ENCODE measurements at regions not wholly inside any gene's neighbourhood (a gene's known extent, or its start where the extent isn't known, plus 50 kb on each side); places are given as distances from the start of the nearest gene placed in this dataset.

DNA sequence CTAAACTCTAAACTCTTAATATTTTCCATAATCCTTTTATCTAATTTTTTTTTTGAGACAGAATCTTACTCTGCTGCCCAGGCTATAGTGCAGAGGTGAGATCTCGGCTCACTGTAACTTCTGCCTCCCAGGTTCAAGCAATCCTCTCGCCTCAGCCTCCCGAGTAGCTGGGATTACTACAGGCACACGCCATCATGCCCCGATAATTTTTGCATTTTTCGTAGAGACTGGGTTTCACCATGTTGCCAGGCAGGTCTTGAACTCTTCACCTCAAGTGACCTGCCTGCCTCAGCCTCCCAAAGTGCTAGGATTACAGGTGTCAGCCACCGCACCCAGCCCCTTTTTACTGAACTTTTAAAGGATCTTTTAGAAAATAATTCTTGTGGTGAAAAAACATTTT is 110.2 kb upstream of the PHF14 start:
- no peaks in the 10 kb centered on the region for H3K9me3 ChIP-seq (ENCODE audit: control insufficient read depth, low read depth, low read length)
- no peak overlapping the region for H3K4me2 ChIP-seq (ENCODE audit: control insufficient read depth, extremely low read depth, insufficient read depth, low read depth, low read length)
- no peaks in the 10 kb centered on the region for H3K79me2 ChIP-seq (ENCODE audit: control insufficient read depth, insufficient read depth, low read length)
- no peak overlapping the region for H2AFZ ChIP-seq (ENCODE audit: control insufficient read depth, low read length)
- H3K27ac ChIP-seq (ENCODE audit: control insufficient read depth, insufficient read depth, low read length), result no peak overlapping the region
- no peaks in the 10 kb centered on the region for H4K20me1 ChIP-seq (ENCODE audit: control insufficient read depth, extremely low read depth, insufficient read depth, low read length)
- no peak overlapping the region for H3K4me3 ChIP-seq (ENCODE audit: control insufficient read depth in 2 of 3, extremely low read depth in 1 of 3, insufficient read depth in 2 of 3, low read depth in 1 of 3, low read length in 3 of 3)
- no peaks in the 10 kb centered on the region for H3K36me3 ChIP-seq (ENCODE audit: control insufficient read depth in 2 of 2, extremely low read depth in 1 of 2, insufficient read depth in 2 of 2, low read length in 2 of 2)
- dilution Hi-C loops (cut with MboI; ENCODE audit: extremely low pct_ligation_motif_present, low sequenced_read_pairs), result no loop called here
- TF ChIP-seq EZH2 (IDR thresholded peaks at IDR 0.05; ENCODE audit: low read length), result no peak
- TF ChIP-seq, protein P1, sequence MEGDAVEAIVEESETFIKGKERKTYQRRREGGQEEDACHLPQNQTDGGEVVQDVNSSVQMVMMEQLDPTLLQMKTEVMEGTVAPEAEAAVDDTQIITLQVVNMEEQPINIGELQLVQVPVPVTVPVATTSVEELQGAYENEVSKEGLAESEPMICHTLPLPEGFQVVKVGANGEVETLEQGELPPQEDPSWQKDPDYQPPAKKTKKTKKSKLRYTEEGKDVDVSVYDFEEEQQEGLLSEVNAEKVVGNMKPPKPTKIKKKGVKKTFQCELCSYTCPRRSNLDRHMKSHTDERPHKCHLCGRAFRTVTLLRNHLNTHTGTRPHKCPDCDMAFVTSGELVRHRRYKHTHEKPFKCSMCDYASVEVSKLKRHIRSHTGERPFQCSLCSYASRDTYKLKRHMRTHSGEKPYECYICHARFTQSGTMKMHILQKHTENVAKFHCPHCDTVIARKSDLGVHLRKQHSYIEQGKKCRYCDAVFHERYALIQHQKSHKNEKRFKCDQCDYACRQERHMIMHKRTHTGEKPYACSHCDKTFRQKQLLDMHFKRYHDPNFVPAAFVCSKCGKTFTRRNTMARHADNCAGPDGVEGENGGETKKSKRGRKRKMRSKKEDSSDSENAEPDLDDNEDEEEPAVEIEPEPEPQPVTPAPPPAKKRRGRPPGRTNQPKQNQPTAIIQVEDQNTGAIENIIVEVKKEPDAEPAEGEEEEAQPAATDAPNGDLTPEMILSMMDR (optimal IDR thresholded peaks at IDR 0.05 in 1 of 3, IDR thresholded peaks at IDR 0.05 in 1 of 3, conservative IDR thresholded peaks at IDR 0.05 in 1 of 3; ENCODE audit: extremely low read depth in 1 of 3, insufficient read depth in 2 of 3, low read length in 3 of 3), result no peak
- DNase-seq (ENCODE audit: low read depth, low spot score) (no peak), FAIRE-seq (no peak)
- peaks cover 5% of the 10 kb centered on the region for H3K4me1 ChIP-seq (ENCODE audit: control insufficient read depth, extremely low read depth, insufficient read depth, low read length)
- no peaks in the 10 kb centered on the region for H3K9me1 ChIP-seq (ENCODE audit: control insufficient read depth, extremely low read depth, insufficient read depth, low read length)
- H3K9ac ChIP-seq (ENCODE audit: control insufficient read depth, extremely low read depth, insufficient read depth, low read length), result no peak overlapping the region
- H3K27me3 ChIP-seq (ENCODE audit: control insufficient read depth, extremely low read depth, insufficient read depth, low read length), result no peaks in the 10 kb centered on the region

DNA sequence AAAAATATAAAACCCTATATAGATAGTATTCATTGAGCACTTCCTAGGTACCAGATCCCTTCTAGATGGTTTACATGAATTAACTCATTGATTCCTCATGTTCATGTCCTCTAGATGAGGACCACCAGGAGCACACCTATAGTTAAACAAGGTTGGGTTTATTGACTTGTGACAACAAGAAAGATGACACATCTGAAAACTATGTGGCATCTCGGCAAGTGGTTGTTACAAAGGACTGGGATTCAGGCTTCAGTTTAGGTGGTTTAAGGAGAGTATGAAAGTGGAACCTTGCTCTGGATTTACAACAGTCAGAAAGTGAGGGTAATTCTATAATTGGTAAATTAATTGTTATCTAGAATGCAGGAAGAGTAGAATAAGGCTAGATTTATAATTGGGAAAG is 99.0 kb upstream of the PHF14 start:
- Histone ChIP-seq H4K20me1 (ENCODE audit: control insufficient read depth, extremely low read depth, insufficient read depth, low read length) (no peaks in the 10 kb centered on the region), H3K9me3 (ENCODE audit: control insufficient read depth, low read depth, low read length) (no peaks in the 10 kb centered on the region), H3K27me3 (ENCODE audit: control insufficient read depth, extremely low read depth, insufficient read depth, low read length) (no peaks in the 10 kb centered on the region), H3K4me3 (ENCODE audit: control insufficient read depth in 2 of 3, extremely low read depth in 1 of 3, insufficient read depth in 2 of 3, low read depth in 1 of 3, low read length in 3 of 3) (no peak overlapping the region), H3K79me2 (ENCODE audit: control insufficient read depth, insufficient read depth, low read length) (no peaks in the 10 kb centered on the region), H3K36me3 (ENCODE audit: control insufficient read depth in 2 of 2, extremely low read depth in 1 of 2, insufficient read depth in 2 of 2, low read length in 2 of 2) (no peaks in the 10 kb centered on the region), H3K27ac (ENCODE audit: control insufficient read depth, insufficient read depth, low read length) (no peak overlapping the region), H3K4me2 (ENCODE audit: control insufficient read depth, extremely low read depth, insufficient read depth, low read depth, low read length) (no peak overlapping the region), H2AFZ (ENCODE audit: control insufficient read depth, low read length) (no peak overlapping the region), H3K9me1 (ENCODE audit: control insufficient read depth, extremely low read depth, insufficient read depth, low read length) (no peaks in the 10 kb centered on the region), H3K4me1 (ENCODE audit: control insufficient read depth, extremely low read depth, insufficient read depth, low read length) (no peaks in the 10 kb centered on the region), H3K9ac (ENCODE audit: control insufficient read depth, extremely low read depth, insufficient read depth, low read length) (no peak overlapping the region)
- DNase-seq (ENCODE audit: low read depth, low spot score) (no peak), FAIRE-seq (no peak)
- dilution Hi-C loops (cut with MboI; ENCODE audit: extremely low pct_ligation_motif_present, low sequenced_read_pairs), result no loop called here
- TF ChIP-seq EZH2 (IDR thresholded peaks at IDR 0.05; ENCODE audit: low read length), result no peak
- TF ChIP-seq, protein P1 (optimal IDR thresholded peaks at IDR 0.05 in 1 of 3, IDR thresholded peaks at IDR 0.05 in 1 of 3, conservative IDR thresholded peaks at IDR 0.05 in 1 of 3; ENCODE audit: extremely low read depth in 1 of 3, insufficient read depth in 2 of 3, low read length in 3 of 3), result no peak

All from keratinocyte (primary cell).